ENCODE measurements at regions not wholly inside any gene's neighbourhood (a gene's known extent, or its start where the extent isn't known, plus 50 kb on each side); places are given as distances from the start of the nearest gene placed in this dataset.

GRCh38 chr16:11420895-11421294 lies 75.6 kb downstream of the RMI2 start:
- no peaks in the 10 kb centered on the region for H3K79me2 ChIP-seq (ENCODE audit: insufficient read depth, low read depth)
- H3K9ac ChIP-seq, result no peak overlapping the region
- H3K36me3 ChIP-seq (ENCODE audit: insufficient read depth), result no peaks in the 10 kb centered on the region
- TF ChIP-seq, protein P1, sequence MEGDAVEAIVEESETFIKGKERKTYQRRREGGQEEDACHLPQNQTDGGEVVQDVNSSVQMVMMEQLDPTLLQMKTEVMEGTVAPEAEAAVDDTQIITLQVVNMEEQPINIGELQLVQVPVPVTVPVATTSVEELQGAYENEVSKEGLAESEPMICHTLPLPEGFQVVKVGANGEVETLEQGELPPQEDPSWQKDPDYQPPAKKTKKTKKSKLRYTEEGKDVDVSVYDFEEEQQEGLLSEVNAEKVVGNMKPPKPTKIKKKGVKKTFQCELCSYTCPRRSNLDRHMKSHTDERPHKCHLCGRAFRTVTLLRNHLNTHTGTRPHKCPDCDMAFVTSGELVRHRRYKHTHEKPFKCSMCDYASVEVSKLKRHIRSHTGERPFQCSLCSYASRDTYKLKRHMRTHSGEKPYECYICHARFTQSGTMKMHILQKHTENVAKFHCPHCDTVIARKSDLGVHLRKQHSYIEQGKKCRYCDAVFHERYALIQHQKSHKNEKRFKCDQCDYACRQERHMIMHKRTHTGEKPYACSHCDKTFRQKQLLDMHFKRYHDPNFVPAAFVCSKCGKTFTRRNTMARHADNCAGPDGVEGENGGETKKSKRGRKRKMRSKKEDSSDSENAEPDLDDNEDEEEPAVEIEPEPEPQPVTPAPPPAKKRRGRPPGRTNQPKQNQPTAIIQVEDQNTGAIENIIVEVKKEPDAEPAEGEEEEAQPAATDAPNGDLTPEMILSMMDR (conservative IDR thresholded peaks at IDR 0.05; ENCODE audit: low read depth, low read length), result no peak
- H3K27ac ChIP-seq, result no peak overlapping the region
- H3K4me2 ChIP-seq, result no peak overlapping the region
- H3K27me3 ChIP-seq (ENCODE audit: insufficient read depth, low read depth), result no peaks in the 10 kb centered on the region
- no peak overlapping the region for H2AFZ ChIP-seq (ENCODE audit: low read depth)
- peaks cover 7% of the 10 kb centered on the region for H3K4me1 ChIP-seq (ENCODE audit: low read depth, poor library complexity, severe bottlenecking)
- no peaks in the 10 kb centered on the region for H4K20me1 ChIP-seq (ENCODE audit: insufficient read depth)
- no peak overlapping the region for H3K4me3 ChIP-seq (IDR thresholded peaks at IDR 0.05; ENCODE audit: insufficient read depth, low read depth, low read length)

GRCh38 chr16:11422381-11423314 lies 77.4 kb downstream of the RMI2 start:
- no peaks in the 10 kb centered on the region for H4K20me1 ChIP-seq (ENCODE audit: insufficient read depth)
- TF ChIP-seq, protein P1 (conservative IDR thresholded peaks at IDR 0.05; ENCODE audit: low read depth, low read length), result no peak
- H3K4me2 ChIP-seq, result no peak overlapping the region
- H2AFZ ChIP-seq (ENCODE audit: low read depth), result no peak overlapping the region
- no peaks in the 10 kb centered on the region for H3K79me2 ChIP-seq (ENCODE audit: insufficient read depth, low read depth)
- no peak overlapping the region for H3K9ac ChIP-seq
- no peak overlapping the region for H3K27ac ChIP-seq
- H3K27me3 ChIP-seq (ENCODE audit: insufficient read depth, low read depth), result no peaks in the 10 kb centered on the region
- H3K36me3 ChIP-seq (ENCODE audit: insufficient read depth), result no peaks in the 10 kb centered on the region
- peaks cover 7% of the 10 kb centered on the region for H3K4me1 ChIP-seq (ENCODE audit: low read depth, poor library complexity, severe bottlenecking)
- H3K4me3 ChIP-seq (IDR thresholded peaks at IDR 0.05; ENCODE audit: insufficient read depth, low read depth, low read length), result no peak overlapping the region

- H4K20me1 ChIP-seq (ENCODE audit: insufficient read depth), result no peaks in the 10 kb centered on the region
- no peak overlapping the region for H3K4me3 ChIP-seq (IDR thresholded peaks at IDR 0.05; ENCODE audit: insufficient read depth, low read depth, low read length)
- H3K36me3 ChIP-seq (ENCODE audit: insufficient read depth), result no peaks in the 10 kb centered on the region
- H3K79me2 ChIP-seq (ENCODE audit: insufficient read depth, low read depth), result no peaks in the 10 kb centered on the region
- H3K27ac ChIP-seq, result no peak overlapping the region
- no peak overlapping the region for H3K4me2 ChIP-seq
- TF ChIP-seq, protein P1 (conservative IDR thresholded peaks at IDR 0.05; ENCODE audit: low read depth, low read length), result no peak
- H3K4me1 ChIP-seq (ENCODE audit: low read depth, poor library complexity, severe bottlenecking), result peaks cover 7% of the 10 kb centered on the region
- no peaks in the 10 kb centered on the region for H3K27me3 ChIP-seq (ENCODE audit: insufficient read depth, low read depth)
- H2AFZ ChIP-seq (ENCODE audit: low read depth), result no peak overlapping the region
- no peak overlapping the region for H3K9ac ChIP-seq
Observed at GRCh38 chr16:11423315-11424117, 78.3 kb downstream of the RMI2 start.

GRCh38 chr16:11424118-11424460 lies 78.8 kb downstream of the RMI2 start:
- H3K79me2 ChIP-seq (ENCODE audit: insufficient read depth, low read depth), result no peaks in the 10 kb centered on the region
- H3K4me3 ChIP-seq (IDR thresholded peaks at IDR 0.05; ENCODE audit: insufficient read depth, low read depth, low read length), result no peak overlapping the region
- H3K27ac ChIP-seq, result no peak overlapping the region
- no peak overlapping the region for H3K4me2 ChIP-seq
- no peak overlapping the region for H3K9ac ChIP-seq
- H3K4me1 ChIP-seq (ENCODE audit: low read depth, poor library complexity, severe bottlenecking), result peaks cover 7% of the 10 kb centered on the region
- TF ChIP-seq, protein P1 (conservative IDR thresholded peaks at IDR 0.05; ENCODE audit: low read depth, low read length), result no peak
- H4K20me1 ChIP-seq (ENCODE audit: insufficient read depth), result no peaks in the 10 kb centered on the region
- no peaks in the 10 kb centered on the region for H3K27me3 ChIP-seq (ENCODE audit: insufficient read depth, low read depth)
- H3K36me3 ChIP-seq (ENCODE audit: insufficient read depth), result no peaks in the 10 kb centered on the region
- no peak overlapping the region for H2AFZ ChIP-seq (ENCODE audit: low read depth)
